Lower leg skin (tissue), 3 donors: ENCODE measurements at regions not wholly inside any gene's neighbourhood (a gene's known extent, or its start where the extent isn't known, plus 50 kb on each side); places are given as distances from the start of the nearest gene placed in this dataset.

Source experiments
- CTCF ChIP-seq, 3 donors: fragments of 450-650 bp; IDR thresholded peaks; one replicate each; pipeline ENCODE4 v1.5.1; 2016; ENCODE audit warnings: antibody characterized with exemption in 3 of 3, mild to moderate bottlenecking in 3 of 3, moderate library complexity in 2 of 3
- POLR2A ChIP-seq, 2 donors: fragments of 450-650 bp; IDR thresholded peaks; one replicate each; pipeline ENCODE4 v1.6.1; 2016 to 2017; ENCODE audit warnings: antibody characterized with exemption in 2 of 2, mild to moderate bottlenecking in 1 of 2, moderate library complexity in 1 of 2

- no peak for TF ChIP-seq POLR2A (IDR thresholded peaks at IDR 0.05)
- no peak for TF ChIP-seq CTCF (IDR thresholded peaks at IDR 0.05)
Observed at GRCh38 chr6:97548354-97548753, 265.3 kb upstream of the MMS22L start.
